Natural killer cell (primary cell): ENCODE measurements at regions not wholly inside any gene's neighbourhood (a gene's known extent, or its start where the extent isn't known, plus 50 kb on each side); places are given as distances from the start of the nearest gene placed in this dataset.

ENCODE experiments used
- ATAC-seq, 3 donors: fragments of 150-1000 bp in 2 of 3; fragments of 200-7000 bp in 1 of 3; cut with Tn5 transposase; 1 replicate in 1 of 3; 2 replicates in 2 of 3; pipeline ENCODE4 v1.10.0; 2021; ENCODE audit warnings: mild to moderate bottlenecking in 2 of 3, moderate library complexity in 2 of 3
- DNase-seq, 2 donors: peaks; one replicate each; pipeline versions ENCODE4 v3.0.0 to v3.0.0-alpha.2; 2013 to 2021; ENCODE audit warnings: mixed read lengths in 1 of 2
- H3K27ac ChIP-seq: one replicate; pipeline ENCODE4 v1.5.1; 2013; ENCODE audit warnings: mild to moderate bottlenecking, low read length
- H3K27me3 ChIP-seq: one replicate; pipeline ENCODE4 v1.6.1; 2013; ENCODE audit warnings: low read length; ENCODE audit not compliant: control insufficient read depth, insufficient read depth
- H3K36me3 ChIP-seq: one replicate; pipeline ENCODE4 v1.6.1; 2013; ENCODE audit warnings: low read length; ENCODE audit not compliant: control insufficient read depth, insufficient read depth
- H3K4me1 ChIP-seq: one replicate; pipeline ENCODE4 v1.6.1; 2013; ENCODE audit warnings: low read length; ENCODE audit not compliant: control insufficient read depth, insufficient read depth
- H3K4me3 ChIP-seq: one replicate; pipeline ENCODE4 v1.5.1; 2013; ENCODE audit warnings: low read length
- H3K9me3 ChIP-seq: one replicate; pipeline ENCODE4 v1.6.1; 2013; ENCODE audit warnings: low read length; ENCODE audit not compliant: control insufficient read depth, insufficient read depth
- H3K27ac Mint-ChIP-seq, 2 donors: one replicate each; pipeline ENCODE4 v1.8.0; 2022; ENCODE audit warnings: mild to moderate bottlenecking in 2 of 2, mixed read lengths in 2 of 2, moderate library complexity in 1 of 2
- H3K27me3 Mint-ChIP-seq, 2 donors: one replicate each; pipeline ENCODE4 v1.8.0; 2022; ENCODE audit warnings: low read depth in 2 of 2, mixed read lengths in 2 of 2
- H3K36me3 Mint-ChIP-seq: one replicate; pipeline ENCODE4 v1.8.0; 2022; ENCODE audit warnings: mixed read lengths
- H3K4me1 Mint-ChIP-seq, 2 donors: one replicate each; pipeline ENCODE4 v1.8.0; 2022; ENCODE audit warnings: mixed read lengths in 2 of 2
- H3K4me3 Mint-ChIP-seq: one replicate; pipeline ENCODE4 v1.8.0; 2022; ENCODE audit warnings: mild to moderate bottlenecking, moderate library complexity, mixed read lengths
- H3K9me3 Mint-ChIP-seq, 2 donors: one replicate each; pipeline ENCODE4 v1.8.0; 2022; ENCODE audit warnings: mixed read lengths in 2 of 2
- CTCF ChIP-seq: fragments of 200-600 bp; IDR thresholded peaks from one replicate; pipeline ENCODE4 v1.8.0; 2022; ENCODE audit warnings: antibody characterized with exemption
- WGBS: methylation state at CpG from one replicate; pipeline ENCODE4 v1.1.7; 2013; ENCODE audit warnings: missing lambda C conversion rate; ENCODE audit not compliant: insufficient coverage; 5-methylcytosine and 5-hydroxymethylcytosine counted together
- intact Hi-C: fragments of 100-400 bp; cut with micrococcal nuclease; formaldehyde crosslinking; loops from one replicate; pipeline ENCODE4 v1.14.2; 2022

- intact Hi-C loops = no loop called here
- Mint-ChIP-seq H3K9me3 (peaks cover 2 to 4% of the 10 kb centered on the region in 2 donors), H3K27me3 (no peaks in the 10 kb centered on the region), H3K4me1 (no peaks in the 10 kb centered on the region), H3K27ac (no peak overlapping the region), H3K36me3 (no peaks in the 10 kb centered on the region), H3K4me3 (no peak overlapping the region)
- DNase-seq (no peak), ATAC-seq (no peak)
- H3K4me3 ChIP-seq = no peak overlapping the region
- TF ChIP-seq CTCF = no peak
- WGBS = 78% methylated on average over 5 of the region's 5 CpGs
- H3K27ac ChIP-seq = no peak overlapping the region
- no peaks in the 10 kb centered on the region for H3K36me3 ChIP-seq
- H3K27me3 ChIP-seq = no peaks in the 10 kb centered on the region
- no peaks in the 10 kb centered on the region for H3K9me3 ChIP-seq
- no peaks in the 10 kb centered on the region for H3K4me1 ChIP-seq
Observed at GRCh38 chr4:147307896-147308674, 172.8 kb upstream of the EDNRA start.

DNA sequence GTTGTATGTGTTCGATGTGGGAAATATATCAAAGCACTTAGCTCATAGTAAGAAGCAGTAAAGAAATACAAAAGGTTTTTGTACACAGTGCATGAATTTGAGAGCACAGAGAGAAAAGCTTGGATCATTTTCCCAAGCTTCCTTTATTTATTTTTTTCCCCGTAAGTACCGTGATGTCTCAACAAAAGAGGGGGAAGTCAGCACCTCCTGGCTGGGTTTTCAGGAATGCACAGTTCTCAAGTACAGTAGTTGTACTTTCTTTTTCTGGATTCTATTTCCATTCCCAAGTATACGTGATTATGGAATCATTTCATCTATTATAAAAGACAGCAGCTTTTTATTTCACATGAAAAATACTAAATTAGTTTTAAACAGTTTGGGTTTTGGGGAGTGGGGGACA lies 171.5 kb upstream of the EDNRA start:
- Histone ChIP-seq H3K9me3 (no peaks in the 10 kb centered on the region), H3K4me3 (no peak overlapping the region), H3K36me3 (no peaks in the 10 kb centered on the region), H3K4me1 (no peaks in the 10 kb centered on the region), H3K27me3 (no peaks in the 10 kb centered on the region), H3K27ac (no peak overlapping the region)
- intact Hi-C loops = no loop called here
- no peak for DNase-seq
- Mint-ChIP-seq H3K36me3 (no peaks in the 10 kb centered on the region), H3K9me3 (peaks cover 2 to 4% of the 10 kb centered on the region in 2 donors), H3K27ac (no peak overlapping the region), H3K27me3 (no peaks in the 10 kb centered on the region), H3K4me1 (no peaks in the 10 kb centered on the region), H3K4me3 (no peak overlapping the region)
- no peak for TF ChIP-seq CTCF
- 66% methylated on average over 3 of the region's 4 CpGs for WGBS
- no peak for ATAC-seq

- Histone ChIP-seq H3K4me3 (no peak overlapping the region), H3K9me3 (no peaks in the 10 kb centered on the region), H3K27me3 (no peaks in the 10 kb centered on the region), H3K27ac (no peak overlapping the region), H3K36me3 (no peaks in the 10 kb centered on the region), H3K4me1 (no peaks in the 10 kb centered on the region)
- Mint-ChIP-seq H3K27ac (no peak overlapping the region), H3K4me3 (no peak overlapping the region), H3K27me3 (no peaks in the 10 kb centered on the region), H3K9me3 (peaks cover 2 to 4% of the 10 kb centered on the region in 2 donors), H3K36me3 (no peaks in the 10 kb centered on the region), H3K4me1 (no peaks in the 10 kb centered on the region)
- intact Hi-C loops = no loop called here
- TF ChIP-seq CTCF = no peak
- no peak for DNase-seq
- WGBS = 77% methylated on average over 4 of the region's 4 CpGs
- ATAC-seq = no peak
Observed at GRCh38 chr4:147310312-147310711, 170.6 kb upstream of the EDNRA start.

DNA sequence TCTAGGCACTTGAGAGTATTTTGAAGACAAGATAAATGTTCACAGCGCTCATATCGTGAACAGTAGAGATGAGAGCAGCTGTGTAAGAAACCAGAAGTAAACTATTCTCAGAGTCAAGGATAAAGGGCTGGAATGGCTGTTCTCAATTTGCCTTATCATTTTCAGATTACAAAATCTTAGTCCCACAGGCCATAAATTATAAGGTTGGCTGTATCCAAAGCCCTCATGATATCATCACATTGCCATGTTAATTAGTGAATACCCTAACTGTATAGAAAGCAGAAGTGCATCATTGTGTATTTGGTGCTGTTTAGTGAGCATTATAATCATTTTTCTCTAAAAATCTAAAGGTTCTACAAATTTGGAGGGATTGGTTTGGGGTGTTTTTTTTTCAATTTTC lies 168.9 kb upstream of the EDNRA start:
- H3K27ac ChIP-seq = no peak overlapping the region
- no peaks in the 10 kb centered on the region for H3K4me1 Mint-ChIP-seq
- intact Hi-C loops = no loop called here
- H3K9me3 Mint-ChIP-seq = peaks cover 2 to 4% of the 10 kb centered on the region in 2 donors
- no peaks in the 10 kb centered on the region for H3K4me1 ChIP-seq
- H3K4me3 ChIP-seq = no peak overlapping the region
- no peak for TF ChIP-seq CTCF
- no peaks in the 10 kb centered on the region for H3K27me3 Mint-ChIP-seq
- ATAC-seq (no peak), DNase-seq (no peak)
- H3K9me3 ChIP-seq = no peaks in the 10 kb centered on the region
- no peaks in the 10 kb centered on the region for H3K27me3 ChIP-seq
- no peaks in the 10 kb centered on the region for H3K36me3 ChIP-seq
- 96% methylated on average over 2 of the region's 2 CpGs for WGBS
- no peak overlapping the region for H3K27ac Mint-ChIP-seq
- H3K36me3 Mint-ChIP-seq = no peaks in the 10 kb centered on the region
- no peak overlapping the region for H3K4me3 Mint-ChIP-seq
